GM21619 (cell line): ENCODE measurements at regions not wholly inside any gene's neighbourhood (a gene's known extent, or its start where the extent isn't known, plus 50 kb on each side); places are given as distances from the start of the nearest gene placed in this dataset.

Source experiments
- ATAC-seq: cut with Tn5 transposase; IDR thresholded peaks from one replicate; pipeline ENCODE4 v1.9.1; 2021; ENCODE audit not compliant: unreplicated experiment

DNA sequence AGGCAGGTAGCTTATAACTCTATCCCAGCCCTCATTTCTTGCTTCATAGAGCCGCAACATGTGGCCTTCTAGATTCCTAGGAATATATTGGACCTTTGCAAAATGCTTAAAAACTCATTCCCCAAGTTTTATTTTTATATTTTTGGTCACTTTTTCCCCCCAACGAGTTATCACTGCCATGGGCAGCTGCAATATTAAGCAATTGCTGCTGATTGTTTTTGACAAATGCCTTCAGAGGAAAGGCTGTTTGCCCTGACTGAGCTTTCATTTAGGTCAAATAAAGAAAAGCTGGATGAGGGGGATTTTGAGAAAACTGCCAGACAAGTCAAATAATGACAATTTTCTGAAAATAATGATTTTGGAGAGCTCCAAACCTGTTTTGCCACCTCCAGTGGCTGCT is 976.9 kb upstream of the MBL2 start:
- no peak for ATAC-seq

DNA sequence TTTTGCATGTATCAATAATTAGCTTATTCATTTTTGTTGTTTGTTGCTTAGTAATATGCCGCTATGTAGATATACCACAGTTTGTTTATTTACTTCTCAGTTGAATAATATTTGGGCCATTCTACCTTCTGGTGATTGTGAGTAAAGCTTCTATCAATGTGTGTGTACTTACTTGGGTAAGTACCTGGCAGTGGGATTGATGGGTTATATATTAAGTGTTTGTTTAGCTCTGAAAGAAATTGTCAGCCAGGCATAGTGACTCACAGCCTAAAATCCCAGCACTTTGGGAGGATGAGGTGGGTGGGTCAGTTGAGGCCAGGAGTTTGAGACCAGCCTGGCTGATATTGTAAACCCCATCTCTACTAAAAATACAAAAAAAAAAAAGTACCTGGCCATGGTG is 975.7 kb upstream of the MBL2 start:
- no peak for ATAC-seq

DNA sequence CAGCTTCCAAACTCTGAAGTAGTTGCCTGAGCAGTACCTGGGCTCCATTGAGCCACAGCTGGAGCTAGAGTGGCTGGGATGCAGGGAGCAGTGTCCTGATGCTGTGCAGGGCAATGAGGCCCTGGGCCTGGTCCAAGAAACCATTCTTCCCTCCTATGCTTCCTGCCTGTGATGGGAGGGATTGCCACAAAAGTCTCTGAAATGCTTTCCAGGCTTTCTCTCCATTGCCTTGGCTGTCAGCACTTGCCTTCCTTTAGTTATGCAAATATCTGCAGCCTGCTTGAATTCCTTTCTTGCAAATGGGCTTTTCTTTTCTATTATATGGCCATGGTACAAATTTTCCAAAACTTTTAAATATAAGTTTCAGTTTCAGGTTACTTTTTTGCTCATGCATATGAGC is 972.2 kb upstream of the MBL2 start:
- ATAC-seq, result no peak

DNA sequence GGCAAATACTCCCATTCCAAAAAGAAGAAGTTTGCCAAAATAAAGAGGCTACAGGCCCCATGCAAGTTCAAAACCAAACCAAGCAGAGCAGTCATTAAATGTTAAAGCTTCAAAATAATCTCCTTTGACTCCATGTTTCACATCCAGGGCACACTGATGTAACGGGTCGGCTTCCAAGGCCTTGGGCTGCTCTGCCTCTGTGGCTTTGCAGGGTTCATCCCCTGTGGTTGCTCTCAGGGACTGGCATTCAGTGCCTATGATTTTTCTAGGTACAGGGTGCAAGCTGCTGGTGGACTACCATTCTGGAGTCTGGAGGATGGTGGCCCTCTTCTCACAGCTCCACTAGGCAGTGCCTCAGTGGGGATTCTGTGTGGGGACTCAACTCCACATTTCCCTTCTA is 971.6 kb upstream of the MBL2 start:
- ATAC-seq, result no peak

DNA sequence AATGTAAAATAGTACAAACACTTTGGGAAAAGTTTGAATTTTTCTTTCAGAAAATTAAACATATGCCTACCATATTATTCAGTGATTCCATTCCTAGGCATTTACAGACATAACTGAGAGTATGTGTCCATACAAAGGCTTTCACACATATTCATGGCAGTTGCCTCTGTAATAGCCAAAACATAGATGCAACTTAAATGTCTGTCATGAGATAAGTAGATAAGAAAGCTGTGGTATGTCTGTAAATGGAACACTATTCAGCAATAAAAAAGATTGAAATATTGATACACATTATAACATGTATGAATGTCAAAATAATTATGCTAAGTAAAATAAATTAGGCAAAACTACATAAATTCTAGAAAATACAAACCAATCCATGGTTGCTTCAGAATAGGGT is 964.5 kb upstream of the MBL2 start:
- no peak for ATAC-seq

DNA sequence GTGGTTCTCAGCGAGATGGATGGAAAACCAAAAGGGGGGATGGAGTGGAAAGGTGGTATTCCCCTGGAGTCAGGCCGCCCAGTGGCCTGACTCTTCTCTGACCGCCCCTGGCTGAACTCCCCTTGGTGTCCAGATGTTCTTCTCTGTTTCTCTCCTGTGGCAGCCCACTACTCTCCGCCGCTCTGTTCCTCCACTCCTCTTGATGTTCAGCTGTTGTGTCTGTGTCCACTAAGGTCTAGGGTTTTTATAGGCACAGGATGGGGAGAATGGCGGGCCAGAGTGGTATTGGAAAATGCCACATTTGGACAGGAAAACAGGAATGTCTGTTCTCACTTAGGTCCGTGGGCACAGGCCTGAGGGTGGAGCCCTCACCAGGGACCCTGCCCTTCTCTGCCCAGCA is 954.3 kb upstream of the MBL2 start:
- no peak for ATAC-seq

DNA sequence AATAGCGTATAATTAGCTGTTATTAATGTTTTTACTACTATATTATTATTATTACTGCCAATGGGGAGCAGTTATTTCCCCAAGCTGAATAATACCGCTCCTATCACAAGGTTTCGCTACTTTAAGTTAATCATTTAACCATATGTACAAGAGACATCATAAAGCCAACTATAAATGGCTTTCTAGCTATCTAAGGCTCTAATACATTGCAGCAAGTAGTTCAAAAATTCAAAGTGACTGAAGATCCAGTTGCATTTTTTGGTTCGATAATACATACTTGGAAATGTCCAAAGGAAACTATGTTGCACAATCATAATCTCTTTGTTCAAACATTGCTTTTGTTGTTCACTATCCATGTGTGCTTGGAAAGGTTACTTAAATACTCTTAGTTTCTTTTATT is 952.0 kb upstream of the MBL2 start:
- ATAC-seq, result no peak

DNA sequence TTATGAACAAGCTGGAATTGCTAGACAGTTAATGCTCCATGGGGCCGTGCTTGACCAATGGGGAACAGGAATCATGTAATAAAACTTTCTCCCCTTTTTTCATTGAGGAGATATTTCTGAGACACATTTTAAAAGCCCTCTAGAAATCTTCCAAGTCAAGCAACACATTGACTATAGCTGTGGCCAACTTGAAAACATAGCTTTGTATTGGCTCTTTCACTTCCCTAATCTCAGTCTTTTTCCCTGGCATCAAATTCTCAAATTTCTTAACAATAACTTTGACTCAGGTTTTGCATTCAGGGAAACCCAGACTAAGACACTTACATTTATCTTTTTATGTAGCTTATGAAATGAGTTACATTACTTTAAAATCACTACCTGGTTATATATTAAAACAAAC is 947.1 kb upstream of the MBL2 start:
- ATAC-seq, result no peak

DNA sequence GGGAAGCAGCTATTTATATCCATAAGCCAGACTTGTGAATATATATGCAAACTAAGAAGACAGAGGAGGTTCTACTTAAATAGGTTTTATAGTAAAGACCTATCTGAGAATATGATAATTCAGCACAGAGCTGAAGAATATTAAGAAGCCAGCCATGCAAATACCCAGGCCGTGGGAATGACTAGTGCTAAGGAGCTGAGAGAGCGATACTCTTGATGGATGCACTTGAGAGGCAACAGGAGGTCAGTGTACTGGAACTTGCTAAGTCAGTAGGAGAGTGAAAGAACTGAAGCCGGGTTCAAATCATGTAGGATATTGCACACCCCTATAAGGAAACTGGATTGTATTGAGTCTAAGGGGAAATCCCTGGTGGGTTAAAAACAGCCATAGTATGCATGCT is 943.6 kb upstream of the MBL2 start:
- ATAC-seq, result no peak

DNA sequence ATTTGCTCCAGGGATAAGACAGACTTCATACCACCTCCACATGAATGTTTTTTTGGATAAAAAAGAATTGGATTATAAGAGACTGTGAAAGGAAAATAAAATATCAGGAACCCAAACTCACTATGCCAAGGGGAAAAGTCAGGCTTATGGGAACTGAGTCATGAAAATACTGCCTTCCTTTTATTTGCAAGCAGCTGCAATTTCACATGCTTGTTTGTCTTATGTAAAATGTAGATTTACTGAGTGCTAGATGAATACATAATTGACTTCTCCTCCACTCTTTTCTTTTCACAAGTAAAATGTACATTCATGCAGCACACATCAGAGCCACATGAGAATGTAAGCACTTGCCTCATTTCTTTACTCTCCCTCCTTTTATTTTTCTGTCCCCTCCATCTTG is 940.8 kb upstream of the MBL2 start:
- ATAC-seq, result no peak

DNA sequence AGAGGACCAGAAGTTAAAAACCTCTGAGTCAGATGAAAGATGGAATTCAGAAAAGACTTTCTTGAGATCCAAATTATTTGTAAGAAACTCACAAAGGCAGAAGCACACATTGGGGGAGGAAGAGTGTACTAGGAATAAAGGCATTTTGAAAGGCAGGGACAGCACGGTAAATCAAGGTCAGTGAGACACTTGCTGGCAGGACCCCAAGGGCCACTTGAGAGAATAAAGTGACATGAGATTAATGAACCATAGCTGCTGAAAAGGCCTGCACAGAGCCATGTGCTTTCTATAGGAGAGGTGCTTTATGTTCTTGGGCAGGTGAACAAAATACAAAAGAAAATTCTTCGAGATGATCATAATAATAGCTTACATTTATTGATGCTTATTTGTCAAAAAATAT is 929.9 kb upstream of the MBL2 start:
- ATAC-seq, result no peak

DNA sequence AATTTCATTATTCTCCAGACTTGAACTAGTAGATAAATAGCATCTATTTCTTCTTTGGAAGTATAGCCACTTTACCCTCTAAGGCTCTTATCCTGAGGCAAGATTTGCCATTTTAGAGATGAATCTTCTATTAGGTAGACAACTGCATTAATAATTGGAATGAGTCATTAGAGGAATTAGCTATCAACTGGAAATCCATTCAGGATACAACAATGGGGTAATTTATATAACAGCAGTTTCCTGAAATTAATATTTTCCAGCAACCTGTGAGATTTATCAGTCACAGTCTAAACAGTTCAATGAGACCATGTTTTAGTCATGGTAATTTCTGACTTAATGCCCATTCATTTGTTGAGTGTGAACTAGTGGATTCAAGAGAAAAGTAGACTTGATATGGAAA is 928.6 kb upstream of the MBL2 start:
- no peak for ATAC-seq

DNA sequence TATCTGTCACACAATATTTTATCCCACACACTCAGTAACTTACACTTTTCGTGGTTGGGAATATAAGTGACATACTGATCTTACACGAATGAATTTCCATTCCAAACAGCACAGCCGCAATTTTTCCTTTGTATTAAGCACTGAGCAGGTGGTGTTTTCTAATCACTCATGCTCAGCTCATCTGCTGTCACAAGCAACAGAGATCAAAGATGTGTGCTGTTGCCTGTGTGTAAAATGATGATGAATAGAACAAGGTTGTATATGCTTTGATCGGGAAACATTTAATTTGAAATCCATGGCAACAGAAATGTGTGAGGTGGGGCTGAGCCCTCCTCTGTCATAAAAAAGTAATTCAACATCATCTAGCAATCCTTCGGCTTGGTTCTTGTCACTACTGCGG is 927.7 kb upstream of the MBL2 start:
- ATAC-seq, result no peak

DNA sequence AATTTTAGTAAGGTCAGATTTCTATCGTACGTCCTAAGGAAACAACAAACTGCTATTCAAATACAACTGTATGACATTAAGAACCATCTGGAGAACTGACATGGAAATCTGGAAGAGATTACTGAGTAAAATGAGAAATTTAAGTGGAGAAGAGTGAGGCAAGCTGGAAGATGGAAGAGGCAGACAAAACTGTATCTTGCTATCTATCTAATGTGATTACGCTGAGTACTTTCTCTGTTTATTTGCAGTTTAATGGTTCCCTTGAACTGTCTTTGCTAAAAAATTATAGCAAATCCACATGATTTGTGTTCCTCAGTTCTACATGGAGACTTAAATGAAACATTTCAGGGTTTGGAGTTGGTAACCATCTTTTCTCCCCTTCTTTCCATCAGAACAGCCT is 927.1 kb upstream of the MBL2 start:
- ATAC-seq, result no peak

DNA sequence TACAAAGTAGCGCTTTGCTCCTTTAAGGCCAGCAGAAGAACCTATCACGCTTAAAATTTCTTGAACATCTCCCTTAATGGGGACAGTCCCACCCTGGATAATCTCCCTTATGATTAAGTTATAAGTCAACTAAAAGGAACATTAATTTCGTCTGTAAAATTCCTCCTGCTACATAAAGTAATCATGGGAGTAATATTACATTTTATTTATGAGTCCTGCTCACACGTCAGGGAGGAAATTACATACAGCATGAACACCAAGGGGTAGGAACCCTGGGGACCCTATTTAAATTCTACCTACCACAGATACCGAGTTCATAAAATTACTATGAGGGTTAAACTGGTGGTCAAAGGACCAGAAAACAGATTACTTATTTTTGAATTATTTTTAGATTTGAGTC is 926.6 kb upstream of the MBL2 start:
- no peak for ATAC-seq

DNA sequence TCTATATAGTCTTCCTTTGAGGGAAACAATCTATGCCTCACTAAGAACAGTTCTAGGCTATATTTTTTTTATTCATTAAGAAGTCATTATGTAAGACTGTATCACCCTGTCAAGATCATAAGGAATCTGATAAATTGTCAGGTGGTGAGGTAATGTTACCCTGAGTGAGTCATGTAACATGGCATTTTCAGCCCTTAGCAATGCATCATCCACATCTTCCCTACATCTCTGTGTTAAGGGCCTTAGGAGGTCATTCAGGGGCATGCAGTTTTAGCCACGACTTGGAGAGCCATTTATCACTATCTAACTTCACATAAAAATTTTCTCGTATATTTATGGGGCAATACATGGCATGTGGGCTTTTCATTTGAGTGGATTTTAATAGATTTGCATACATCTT is 924.5 kb upstream of the MBL2 start:
- ATAC-seq, result no peak

DNA sequence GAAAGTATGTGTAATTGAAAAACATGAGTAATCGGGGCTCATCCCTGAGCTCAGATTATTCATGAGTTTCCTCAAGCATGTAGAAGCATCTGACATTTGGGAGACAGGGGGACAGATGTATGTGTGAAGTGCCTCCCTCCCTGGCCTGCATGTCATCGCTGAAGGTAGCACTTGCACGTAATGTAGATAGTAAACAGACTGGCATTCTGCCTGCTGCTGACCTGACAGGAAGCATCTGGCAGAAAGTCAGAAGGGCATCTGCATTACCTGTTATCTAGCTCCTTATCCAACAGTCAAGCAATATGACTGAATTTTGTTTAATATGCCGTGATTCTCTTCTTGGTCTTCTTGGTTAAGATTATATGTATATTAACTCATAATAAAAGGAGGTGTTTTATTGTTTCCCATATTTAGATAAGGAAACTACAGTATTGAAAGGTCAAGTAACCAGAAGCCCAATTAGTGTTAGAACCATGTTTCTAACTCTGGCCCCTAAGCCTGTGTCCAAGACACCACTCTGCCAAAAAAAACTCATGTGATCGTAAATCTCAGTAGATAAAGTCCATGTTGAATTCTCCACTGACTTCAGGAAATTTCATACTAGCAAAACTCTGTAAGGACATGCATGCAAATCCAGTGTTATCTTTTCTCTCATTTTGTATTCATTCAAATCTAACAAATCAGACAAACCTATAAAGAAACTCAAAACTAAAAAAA is 918.1 kb upstream of the MBL2 start:
- ATAC-seq, result no peak

DNA sequence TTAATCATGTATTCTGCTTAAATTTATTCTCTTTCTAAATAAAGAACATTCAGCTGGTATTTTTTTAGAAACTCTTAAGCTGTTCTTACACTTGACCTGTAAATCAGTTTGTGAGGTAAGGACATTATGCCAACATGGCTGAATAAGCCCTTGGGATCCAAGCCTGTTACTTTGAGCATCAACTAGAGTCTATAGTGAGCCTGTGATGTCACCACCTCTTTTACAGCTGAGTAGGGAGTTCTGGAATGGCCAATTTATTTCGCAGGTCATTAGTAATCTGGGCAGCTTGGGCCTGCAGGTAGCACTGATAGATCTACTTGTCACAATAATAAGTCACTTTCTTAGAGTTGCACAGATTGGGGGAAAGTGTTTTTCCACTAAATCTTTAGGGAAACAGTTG is 915.2 kb upstream of the MBL2 start:
- no peak for ATAC-seq

DNA sequence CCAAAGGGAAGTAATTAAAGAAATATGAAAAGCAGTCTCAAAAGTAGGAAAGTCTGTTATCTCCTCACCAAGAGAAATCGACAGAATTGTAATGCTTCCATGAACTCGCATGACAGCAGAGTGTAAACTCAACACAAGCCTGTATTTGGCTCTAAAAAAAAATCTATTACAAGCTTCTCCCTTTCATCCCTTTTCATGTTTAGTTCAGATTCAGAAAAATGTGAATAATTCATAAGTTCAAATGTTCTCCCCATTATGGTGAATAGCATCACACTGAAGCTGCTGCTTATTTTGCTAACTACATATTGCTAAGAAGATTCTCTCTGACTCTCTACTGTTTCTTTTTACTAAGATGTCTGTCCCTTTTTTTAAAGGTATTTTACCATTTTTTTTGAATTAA is 910.3 kb upstream of the MBL2 start:
- no peak for ATAC-seq

DNA sequence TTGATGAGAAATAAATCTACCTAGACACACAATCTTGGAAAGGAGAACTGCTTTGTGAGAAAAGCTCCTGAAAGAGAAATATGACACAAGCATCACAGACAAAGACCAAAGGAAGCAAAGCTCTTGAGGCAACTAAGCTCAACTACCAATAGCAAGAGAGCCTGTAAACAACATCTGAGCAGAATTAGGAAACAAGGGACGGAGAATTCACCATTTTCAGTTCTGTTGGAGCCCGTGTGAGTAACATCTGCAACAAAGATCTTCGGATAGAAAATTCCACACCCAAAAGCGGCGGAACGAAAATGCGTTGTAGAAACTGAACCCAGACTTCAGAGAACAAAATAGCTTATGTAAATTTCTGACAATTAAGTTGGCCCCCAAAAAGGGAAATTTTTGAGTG is 909.9 kb upstream of the MBL2 start:
- ATAC-seq, result no peak

DNA sequence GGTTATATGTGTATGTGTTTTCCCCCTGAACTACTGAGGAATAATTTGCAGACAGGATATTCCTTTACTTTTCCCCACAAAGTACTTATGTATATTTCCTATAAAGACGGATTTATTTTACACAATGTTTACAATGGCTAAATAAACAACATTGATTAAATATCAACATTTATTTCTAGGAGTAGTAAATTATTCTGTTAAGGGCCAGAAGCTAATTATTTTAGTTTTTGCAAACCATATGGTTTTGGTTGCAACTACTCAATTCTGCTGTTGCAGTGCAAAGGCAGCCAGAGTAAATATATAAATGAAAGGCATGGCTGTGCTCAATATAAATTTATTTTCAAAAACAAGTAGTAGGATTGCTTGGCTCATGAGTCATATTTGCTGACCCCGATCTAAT is 907.1 kb upstream of the MBL2 start:
- no peak for ATAC-seq

DNA sequence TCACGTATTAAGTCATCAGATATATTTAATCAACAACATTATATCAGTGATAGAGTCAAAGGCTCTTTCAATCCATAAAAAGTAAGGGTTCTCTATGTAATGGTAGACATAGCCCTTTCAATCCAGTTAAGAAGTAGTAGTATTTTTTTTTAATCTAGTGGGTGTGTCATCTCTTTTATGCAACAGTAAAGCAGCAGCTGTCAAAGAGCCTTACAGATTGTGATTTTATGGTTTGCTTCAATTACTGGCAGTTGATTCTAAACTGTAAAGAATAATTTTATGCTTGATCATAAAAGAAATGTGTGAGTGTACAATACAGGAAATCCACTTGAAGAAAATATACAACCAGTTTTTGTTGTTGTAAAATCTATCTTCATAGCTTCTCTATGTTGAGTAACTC is 902.6 kb upstream of the MBL2 start:
- no peak for ATAC-seq

DNA sequence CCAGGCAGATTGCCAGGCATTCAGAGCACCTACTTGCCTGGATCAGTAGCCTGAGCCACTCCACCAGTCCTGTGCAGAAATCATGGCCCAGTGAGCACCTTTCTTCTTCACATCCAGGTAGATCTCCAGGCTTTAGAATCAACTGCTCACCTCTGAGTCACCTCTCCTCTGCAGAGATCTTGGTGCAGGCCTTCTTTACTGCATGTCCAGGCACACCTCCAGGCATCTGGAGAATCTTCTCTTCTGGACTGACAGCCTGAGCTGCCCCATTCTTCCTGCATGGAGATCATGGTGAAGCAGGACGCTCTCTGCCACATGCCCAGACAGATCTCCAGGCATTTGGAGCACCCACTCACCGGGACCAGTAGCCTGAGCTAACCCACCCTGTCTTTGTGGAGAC is 894.5 kb upstream of the MBL2 start:
- no peak for ATAC-seq
